Left ventricle myocardium inferior (tissue), 1 donor: ENCODE measurements at regions not wholly inside any gene's neighbourhood (a gene's known extent, or its start where the extent isn't known, plus 50 kb on each side); places are given as distances from the start of the nearest gene placed in this dataset.

Experiments used
- DNase-seq: peaks from one replicate; pipeline ENCODE4 v3.0.0-alpha.2; 2020
- H3K27ac ChIP-seq: fragments of 200-600 bp; replicated peaks from 2 replicates; pipeline ENCODE4 v1.8.0; 2021
- H3K27me3 ChIP-seq: fragments of 200-600 bp; 2 replicates; pipeline ENCODE4 v1.8.0; 2021; ENCODE audit warnings: low read depth
- H3K36me3 ChIP-seq: fragments of 200-600 bp; 2 replicates; pipeline ENCODE4 v1.8.0; 2021
- H3K4me1 ChIP-seq: fragments of 200-600 bp; 2 replicates; pipeline ENCODE4 v1.8.0; 2021
- H3K4me3 ChIP-seq: fragments of 200-600 bp; 2 replicates; pipeline ENCODE4 v1.8.0; 2021; ENCODE audit warnings: mild to moderate bottlenecking, moderate library complexity
- H3K9me3 ChIP-seq: fragments of 200-600 bp; replicated peaks from 2 replicates; pipeline ENCODE4 v1.8.0; 2021
- intact Hi-C: fragments of 100-400 bp; cut with micrococcal nuclease; formaldehyde crosslinking; loops from one replicate; pipeline ENCODE4 v1.11.0; 2022
- TF ChIP-seq, protein P1 (sequence below): fragments of 200-600 bp; IDR thresholded peaks from 2 replicates; pipeline ENCODE4 v1.8.0; 2021; ENCODE audit warnings: antibody characterized with exemption, mild to moderate bottlenecking, borderline replicate concordance
- donor health status: DM: no; HTN: yes; CAD: no; lungs with severe emphysema.

DNA sequence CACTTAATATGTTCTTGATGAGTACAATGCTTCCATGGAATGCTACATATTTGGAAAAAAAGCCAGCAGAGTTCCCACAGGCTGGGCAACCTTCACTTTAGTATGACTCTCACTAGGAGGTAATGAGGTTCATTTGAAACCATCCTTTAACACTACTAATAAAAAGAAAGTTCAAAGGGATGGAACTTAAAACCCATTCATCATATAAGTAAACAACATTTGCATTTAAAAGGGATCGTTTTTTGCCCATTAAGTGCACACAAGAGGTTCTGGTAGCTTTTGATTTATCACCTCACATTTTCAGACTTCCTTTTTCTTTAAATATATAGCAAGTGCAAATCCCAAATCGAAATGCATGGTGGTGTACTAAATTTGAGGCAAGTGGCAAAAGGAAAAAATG lies 270.8 kb upstream of the DCC start:
- TF ChIP-seq, protein P1, sequence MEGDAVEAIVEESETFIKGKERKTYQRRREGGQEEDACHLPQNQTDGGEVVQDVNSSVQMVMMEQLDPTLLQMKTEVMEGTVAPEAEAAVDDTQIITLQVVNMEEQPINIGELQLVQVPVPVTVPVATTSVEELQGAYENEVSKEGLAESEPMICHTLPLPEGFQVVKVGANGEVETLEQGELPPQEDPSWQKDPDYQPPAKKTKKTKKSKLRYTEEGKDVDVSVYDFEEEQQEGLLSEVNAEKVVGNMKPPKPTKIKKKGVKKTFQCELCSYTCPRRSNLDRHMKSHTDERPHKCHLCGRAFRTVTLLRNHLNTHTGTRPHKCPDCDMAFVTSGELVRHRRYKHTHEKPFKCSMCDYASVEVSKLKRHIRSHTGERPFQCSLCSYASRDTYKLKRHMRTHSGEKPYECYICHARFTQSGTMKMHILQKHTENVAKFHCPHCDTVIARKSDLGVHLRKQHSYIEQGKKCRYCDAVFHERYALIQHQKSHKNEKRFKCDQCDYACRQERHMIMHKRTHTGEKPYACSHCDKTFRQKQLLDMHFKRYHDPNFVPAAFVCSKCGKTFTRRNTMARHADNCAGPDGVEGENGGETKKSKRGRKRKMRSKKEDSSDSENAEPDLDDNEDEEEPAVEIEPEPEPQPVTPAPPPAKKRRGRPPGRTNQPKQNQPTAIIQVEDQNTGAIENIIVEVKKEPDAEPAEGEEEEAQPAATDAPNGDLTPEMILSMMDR = no peak
- Histone ChIP-seq H3K4me1 (no peaks in the 10 kb centered on the region), H3K27me3 (no peaks in the 10 kb centered on the region), H3K4me3 (no peak overlapping the region), H3K27ac (no peak overlapping the region), H3K36me3 (no peaks in the 10 kb centered on the region), H3K9me3 (peaks cover 56% of the 10 kb centered on the region)
- intact Hi-C loops = no loop called here
- no peak for DNase-seq

DNA sequence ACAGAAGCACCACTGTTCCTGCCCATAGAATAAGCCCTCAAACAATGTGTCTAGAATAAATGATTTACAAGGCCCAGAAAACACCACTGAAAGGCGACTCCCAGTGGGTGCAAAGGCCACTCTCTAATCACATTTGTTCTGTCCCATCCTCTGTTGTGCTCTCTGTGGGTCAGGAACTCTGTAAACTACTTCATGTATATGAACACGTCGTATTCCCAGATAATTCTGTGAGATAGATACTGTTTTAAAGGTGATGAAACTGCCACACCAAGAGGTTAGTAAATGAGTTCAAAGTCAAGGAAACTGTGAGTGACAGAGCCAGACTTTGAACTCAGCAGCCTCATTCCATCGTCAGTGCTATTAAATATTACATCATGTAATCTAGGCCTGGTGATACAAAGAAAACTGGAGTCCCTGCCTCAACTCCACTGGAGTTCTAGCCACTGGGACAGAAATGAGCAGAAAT lies 269.7 kb upstream of the DCC start:
- intact Hi-C loops = no loop called here
- TF ChIP-seq, protein P1 = no peak
- Histone ChIP-seq H3K4me3 (no peak overlapping the region), H3K36me3 (no peaks in the 10 kb centered on the region), H3K27ac (no peak overlapping the region), H3K4me1 (no peaks in the 10 kb centered on the region), H3K27me3 (no peaks in the 10 kb centered on the region), H3K9me3 (peaks cover 48% of the 10 kb centered on the region)
- no peak for DNase-seq

DNA sequence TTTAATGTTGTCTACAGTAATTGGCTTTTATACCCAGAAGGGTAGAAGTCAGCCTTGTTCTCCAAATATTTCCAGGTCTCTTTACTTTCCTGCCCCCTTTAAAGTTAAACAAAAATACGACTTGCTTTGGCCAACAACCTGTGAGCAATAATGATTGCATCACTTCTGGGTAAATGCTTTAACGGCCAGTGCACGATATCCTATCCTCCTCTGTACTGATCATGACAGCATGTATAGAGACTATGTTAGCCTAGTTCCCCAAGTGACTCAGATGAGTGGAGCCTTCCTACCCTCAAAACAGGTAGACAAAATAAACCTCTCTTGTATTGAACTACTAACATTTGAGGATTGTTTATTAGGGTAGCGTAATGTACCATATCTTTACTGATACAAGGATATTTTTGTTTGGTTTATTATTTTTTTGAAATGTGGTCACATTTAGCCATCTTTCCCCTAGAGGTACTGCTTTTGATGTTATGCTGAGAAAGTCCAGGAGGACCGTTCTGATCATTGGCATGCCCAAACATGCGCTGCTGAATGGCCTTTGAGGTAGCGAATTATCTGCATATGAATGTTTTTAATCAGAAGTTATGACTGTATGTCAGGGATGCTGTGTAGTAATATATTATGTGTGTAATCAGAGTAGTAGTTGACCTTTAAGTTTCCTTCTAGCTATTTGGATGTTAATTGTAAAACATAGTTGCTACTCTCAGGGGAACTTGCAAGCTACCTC lies 262.6 kb upstream of the DCC start:
- TF ChIP-seq, protein P1 = no peak
- H3K4me1 ChIP-seq = no peaks in the 10 kb centered on the region
- H3K4me3 ChIP-seq = no peak overlapping the region
- no peak overlapping the region for H3K27ac ChIP-seq
- H3K9me3 ChIP-seq = peaks cover 4% of the 10 kb centered on the region
- no peaks in the 10 kb centered on the region for H3K27me3 ChIP-seq
- intact Hi-C loops = no loop called here
- no peak for DNase-seq
- H3K36me3 ChIP-seq = no peaks in the 10 kb centered on the region

DNA sequence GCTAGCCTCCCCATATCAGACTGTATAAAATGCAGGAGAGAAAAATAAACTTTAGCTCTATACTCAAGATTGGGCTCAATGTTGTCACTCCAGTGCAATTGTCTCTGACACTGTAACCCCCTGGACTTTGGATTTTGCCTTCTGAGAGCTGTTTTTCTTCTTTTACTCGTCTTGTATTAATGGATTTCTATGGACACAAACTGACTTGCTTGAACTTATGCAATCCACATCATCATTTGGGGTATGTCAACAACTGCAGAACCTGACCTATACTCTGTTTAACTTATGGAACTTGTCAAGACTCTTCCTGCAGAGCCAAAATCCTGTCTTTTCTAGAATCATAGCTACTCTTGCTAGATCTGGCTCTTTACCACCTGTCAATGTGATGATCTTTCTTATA lies 257.8 kb upstream of the DCC start:
- Histone ChIP-seq H3K27me3 (no peaks in the 10 kb centered on the region), H3K27ac (no peak overlapping the region), H3K4me1 (no peaks in the 10 kb centered on the region), H3K4me3 (no peak overlapping the region), H3K36me3 (no peaks in the 10 kb centered on the region), H3K9me3 (no peaks in the 10 kb centered on the region)
- TF ChIP-seq, protein P1 = no peak
- no peak for DNase-seq
- intact Hi-C loops = no loop called here

DNA sequence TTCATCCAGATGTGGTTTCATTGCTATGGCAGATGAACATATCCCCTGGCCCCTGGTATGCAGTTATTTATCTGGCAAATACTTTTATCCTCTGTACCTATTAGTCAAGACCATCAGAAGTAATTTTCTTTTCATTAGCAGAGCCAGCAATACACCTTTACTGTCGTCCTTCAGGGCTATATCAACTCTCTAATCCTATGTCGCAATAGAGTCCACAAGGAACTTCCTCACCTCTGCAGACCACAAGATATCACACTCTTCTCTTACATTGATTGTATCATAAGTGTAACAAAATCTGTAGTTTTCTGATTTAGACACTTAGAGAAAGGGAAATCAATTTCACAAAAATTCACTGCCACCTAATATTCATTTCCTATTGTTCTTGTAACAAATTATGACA lies 252.9 kb upstream of the DCC start:
- Histone ChIP-seq H3K9me3 (no peaks in the 10 kb centered on the region), H3K27me3 (no peaks in the 10 kb centered on the region), H3K4me3 (no peak overlapping the region), H3K36me3 (no peaks in the 10 kb centered on the region), H3K4me1 (no peaks in the 10 kb centered on the region), H3K27ac (no peak overlapping the region)
- no peak for DNase-seq
- intact Hi-C loops = no loop called here
- TF ChIP-seq, protein P1 = no peak
